Gastrocnemius medialis (tissue), 4 donors: ENCODE measurements at regions not wholly inside any gene's neighbourhood (a gene's known extent, or its start where the extent isn't known, plus 50 kb on each side); places are given as distances from the start of the nearest gene placed in this dataset.

ENCODE experiments used
- POLR2A ChIP-seq, 2 donors: fragments of 450-650 bp; IDR thresholded peaks; one replicate each; pipeline ENCODE4 v1.6.1; 2017; ENCODE audit warnings: antibody characterized with exemption in 2 of 2, mild to moderate bottlenecking in 2 of 2, moderate library complexity in 2 of 2
- TF ChIP-seq, protein P1 (sequence below), 5 experiments: fragments of 450-650 bp in 3 of 5; fragments of 200-600 bp in 2 of 5; sonication (generic) in 2 of 5; IDR thresholded peaks in 4 of 5; conservative IDR thresholded peaks in 1 of 5; 1 replicate in 4 of 5; 2 replicates in 1 of 5; pipeline ENCODE4 v1.5.1; 2016 to 2019; ENCODE audit warnings: antibody characterized with exemption in 5 of 5, mild to moderate bottlenecking in 3 of 5, moderate library complexity in 3 of 5

DNA sequence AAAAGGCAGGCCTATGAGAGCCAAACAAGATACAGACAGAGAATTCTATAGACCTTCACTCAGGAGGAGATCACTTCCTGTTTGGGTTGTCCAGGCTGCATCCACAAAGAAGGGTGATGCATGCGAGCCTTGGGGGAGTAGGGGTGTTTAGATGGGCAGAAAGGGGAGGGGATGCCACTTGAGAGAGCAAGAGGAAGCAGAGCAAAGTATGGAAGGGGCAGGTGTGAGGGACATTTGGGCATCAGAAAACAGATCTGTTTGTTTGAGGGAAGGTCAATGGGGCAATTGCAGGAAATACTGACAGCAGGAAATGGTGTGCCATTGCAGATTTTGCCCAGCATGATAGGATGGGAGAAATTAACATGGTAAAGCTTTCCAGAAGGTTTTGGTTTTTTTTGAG, 146.4 kb upstream of the FOXN3 start:
- TF ChIP-seq, protein P1, sequence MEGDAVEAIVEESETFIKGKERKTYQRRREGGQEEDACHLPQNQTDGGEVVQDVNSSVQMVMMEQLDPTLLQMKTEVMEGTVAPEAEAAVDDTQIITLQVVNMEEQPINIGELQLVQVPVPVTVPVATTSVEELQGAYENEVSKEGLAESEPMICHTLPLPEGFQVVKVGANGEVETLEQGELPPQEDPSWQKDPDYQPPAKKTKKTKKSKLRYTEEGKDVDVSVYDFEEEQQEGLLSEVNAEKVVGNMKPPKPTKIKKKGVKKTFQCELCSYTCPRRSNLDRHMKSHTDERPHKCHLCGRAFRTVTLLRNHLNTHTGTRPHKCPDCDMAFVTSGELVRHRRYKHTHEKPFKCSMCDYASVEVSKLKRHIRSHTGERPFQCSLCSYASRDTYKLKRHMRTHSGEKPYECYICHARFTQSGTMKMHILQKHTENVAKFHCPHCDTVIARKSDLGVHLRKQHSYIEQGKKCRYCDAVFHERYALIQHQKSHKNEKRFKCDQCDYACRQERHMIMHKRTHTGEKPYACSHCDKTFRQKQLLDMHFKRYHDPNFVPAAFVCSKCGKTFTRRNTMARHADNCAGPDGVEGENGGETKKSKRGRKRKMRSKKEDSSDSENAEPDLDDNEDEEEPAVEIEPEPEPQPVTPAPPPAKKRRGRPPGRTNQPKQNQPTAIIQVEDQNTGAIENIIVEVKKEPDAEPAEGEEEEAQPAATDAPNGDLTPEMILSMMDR (IDR thresholded peaks at IDR 0.05 in 4 of 5, conservative IDR thresholded peaks at IDR 0.05 in 1 of 5): no peak
- no peak for TF ChIP-seq POLR2A (IDR thresholded peaks at IDR 0.05)
